HG02588 (cell line): ENCODE measurements at regions not wholly inside any gene's neighbourhood (a gene's known extent, or its start where the extent isn't known, plus 50 kb on each side); places are given as distances from the start of the nearest gene placed in this dataset.

Experiments used
- ATAC-seq: cut with Tn5 transposase; IDR thresholded peaks from one replicate; pipeline ENCODE4 v1.9.1; 2021; ENCODE audit warnings: mild to moderate bottlenecking, moderate library complexity; ENCODE audit not compliant: unreplicated experiment

DNA sequence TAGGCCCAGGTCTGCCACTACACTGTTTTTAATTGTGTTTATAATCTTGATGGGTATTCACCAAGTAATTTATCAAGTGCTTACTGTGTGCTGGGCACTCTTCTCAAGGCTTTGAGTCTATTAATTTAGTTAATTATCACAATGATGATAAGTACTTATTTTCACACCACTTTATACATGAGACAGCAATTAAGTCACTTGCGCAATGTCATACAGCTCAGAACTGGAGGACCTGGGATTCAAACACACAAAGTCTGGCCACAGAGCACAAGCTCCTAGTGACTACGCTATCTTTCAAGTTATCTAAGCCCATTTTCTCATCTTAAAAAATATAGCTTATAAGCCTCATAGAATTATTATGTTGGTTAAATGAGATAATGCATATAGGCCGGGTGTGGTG lies 85.0 kb downstream of the LLPH start:
- no peak for ATAC-seq

- no peak for ATAC-seq
These were observed 85.8 kb downstream of the LLPH start for GRCh38 chr12:66044731-66045130.

DNA sequence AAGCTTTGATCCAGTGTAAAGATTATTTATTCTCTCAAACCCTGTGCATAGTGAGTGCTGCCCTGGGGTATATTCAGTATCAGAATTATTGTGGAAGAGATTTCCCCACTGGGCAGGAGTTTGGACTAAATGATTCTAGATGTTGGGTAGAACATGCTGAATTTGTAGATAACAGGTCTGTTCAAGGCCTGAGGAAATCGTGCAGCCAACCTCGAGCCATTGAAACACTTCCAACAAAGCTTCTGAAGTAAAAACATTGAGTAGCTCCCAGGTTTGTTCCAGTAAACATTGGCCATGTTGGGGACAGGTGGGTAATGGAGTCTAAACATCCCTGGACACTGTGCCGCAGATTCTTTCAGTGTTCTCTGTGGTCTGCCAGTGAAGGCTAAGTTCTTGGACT lies 87.5 kb downstream of the LLPH start:
- ATAC-seq: no peak

- ATAC-seq: no peak
These were observed 88.7 kb downstream of the LLPH start for GRCh38 chr12:66041651-66042363.

GRCh38 chr12:66036317-66036716 lies 94.2 kb downstream of the LLPH start:
- ATAC-seq: no peak

- no peak for ATAC-seq
These were observed 95.1 kb downstream of the LLPH start for GRCh38 chr12:66035288-66035966.

DNA sequence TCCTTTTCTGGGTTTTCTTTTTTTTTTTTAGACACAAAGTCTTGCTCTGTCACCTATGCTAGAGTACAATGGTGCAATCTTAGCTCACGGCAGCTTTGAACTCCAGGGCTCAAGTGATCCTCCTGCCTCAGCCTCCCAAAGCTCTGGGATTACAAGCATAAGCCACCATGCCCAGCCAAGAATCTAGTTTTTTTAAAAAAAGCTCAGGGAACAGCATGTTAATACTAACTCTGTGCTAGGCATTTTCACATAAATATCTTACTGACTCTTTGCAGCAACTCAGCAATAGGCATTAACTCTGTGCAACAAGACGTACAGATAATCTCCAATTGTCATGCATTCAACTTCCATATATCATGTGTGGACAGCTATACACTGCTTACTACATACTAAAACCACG lies 97.4 kb downstream of the LLPH start:
- no peak for ATAC-seq

- no peak for ATAC-seq
These were observed 97.8 kb downstream of the LLPH start for GRCh38 chr12:66032739-66033138.

- no peak for ATAC-seq
These were observed 100.3 kb downstream of the LLPH start for GRCh38 chr12:66030217-66030781.

DNA sequence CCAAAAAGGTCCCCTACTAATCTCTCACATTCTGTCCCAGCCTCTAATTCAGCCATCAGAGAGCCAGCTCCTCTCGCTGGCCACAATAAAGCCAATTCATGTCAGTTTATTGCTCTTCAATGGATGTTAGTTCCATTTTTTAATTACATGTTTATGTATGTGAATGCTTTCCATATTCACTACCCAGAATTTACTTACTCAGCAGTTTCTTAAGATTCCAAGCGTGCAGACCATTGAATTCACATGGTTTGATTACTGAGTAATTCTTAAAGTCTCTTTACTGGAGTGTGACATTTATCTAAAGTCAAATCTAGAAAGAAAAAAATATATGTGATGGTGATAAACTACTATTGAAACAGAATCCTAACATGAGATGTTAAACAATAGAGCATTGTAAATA lies 102.2 kb downstream of the LLPH start:
- ATAC-seq: no peak

- no peak for ATAC-seq
These were observed 105.1 kb downstream of the LLPH start for GRCh38 chr12:66025477-66025876.

DNA sequence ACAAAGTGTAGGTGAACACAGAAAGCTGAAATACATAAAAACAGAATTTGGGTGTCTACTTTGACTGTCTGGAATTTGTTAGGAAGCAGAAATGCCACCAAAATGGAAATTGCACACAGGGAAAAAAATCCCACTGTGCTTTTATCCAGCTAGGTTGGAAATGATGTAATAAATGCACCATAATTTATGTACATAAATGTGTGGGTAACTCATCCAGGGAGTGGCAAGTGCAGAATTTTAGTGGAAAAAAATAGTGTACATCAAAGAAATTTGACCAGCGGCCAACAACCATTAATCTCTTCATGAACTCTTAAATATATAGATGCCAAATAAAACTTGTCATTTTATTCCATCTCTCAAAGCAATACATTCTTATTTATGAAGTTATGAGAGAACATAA lies 105.6 kb downstream of the LLPH start:
- no peak for ATAC-seq

GRCh38 chr12:66020481-66020880 lies 110.1 kb downstream of the LLPH start:
- no peak for ATAC-seq

- no peak for ATAC-seq
These were observed 112.8 kb downstream of the LLPH start for GRCh38 chr12:66017736-66018135.
